Stomach (tissue), 8 donors: ENCODE measurements at regions not wholly inside any gene's neighbourhood (a gene's known extent, or its start where the extent isn't known, plus 50 kb on each side); places are given as distances from the start of the nearest gene placed in this dataset.

Experiments
- DNase-seq, 2 donors: peaks; one replicate each; pipeline versions ENCODE4 v3.0.0 to v3.0.0-alpha.2; 2013 to 2019
- H3K27ac ChIP-seq, 5 donors: fragments of 200-600 bp in 4 of 5; sonication (generic) in 4 of 5; one replicate each; pipeline ENCODE4 v1.5.1; 2013 to 2019; ENCODE audit warnings: mild to moderate bottlenecking in 1 of 5, moderate library complexity in 1 of 5
- H3K27me3 ChIP-seq, 3 donors: fragments of 200-600 bp; sonication (generic); one replicate each; pipeline ENCODE4 v1.5.1; 2017 to 2019; ENCODE audit warnings: mixed run types in 1 of 3
- H3K36me3 ChIP-seq, 4 donors: fragments of 200-600 bp; sonication (generic); 1 replicate in 3 of 4; 2 replicates in 1 of 4; pipeline ENCODE4 v1.5.1; 2016 to 2019
- H3K4me1 ChIP-seq, 4 donors: fragments of 200-600 bp; sonication (generic); one replicate each; pipeline ENCODE4 v1.5.1; 2016 to 2019
- H3K4me3 ChIP-seq, 4 donors: fragments of 200-600 bp; sonication (generic) in 3 of 4; one replicate each; pipeline ENCODE4 v1.5.1; 2016 to 2019; ENCODE audit warnings: mild to moderate bottlenecking in 1 of 4
- H3K9me3 ChIP-seq, 4 donors: fragments of 200-600 bp; sonication (generic); one replicate each; pipeline ENCODE4 v1.5.1; 2016 to 2019
- CTCF ChIP-seq, 7 experiments: fragments of 450-650 bp in 4 of 7; fragments of 200-600 bp in 3 of 7; sonication (generic) in 3 of 7; IDR thresholded peaks; one replicate each; pipeline ENCODE4 v1.5.1; 2016 to 2019; ENCODE audit warnings: antibody characterized with exemption in 7 of 7, control low read depth in 2 of 7, mild to moderate bottlenecking in 1 of 7
- EP300 ChIP-seq: sonication (generic); formaldehyde crosslinking; IDR thresholded peaks from one replicate; pipeline ENCODE4 v1.6.1; 2017; ENCODE audit warnings: antibody characterized with exemption
- POLR2A ChIP-seq, 4 donors: fragments of 450-650 bp; IDR thresholded peaks; one replicate each; pipeline ENCODE4 v1.6.1; 2016; ENCODE audit warnings: antibody characterized with exemption in 4 of 4, control low read depth in 2 of 4, mild to moderate bottlenecking in 1 of 4, moderate library complexity in 1 of 4
- POLR2AphosphoS5 ChIP-seq, 3 donors: sonication (generic); formaldehyde crosslinking; IDR thresholded peaks; one replicate each; pipeline ENCODE4 v1.6.1; 2016; ENCODE audit warnings: antibody characterized with exemption in 3 of 3
- WGBS, 5 donors: extraction: QIAGEN DNeasy Blood & Tissue Kit in 3 of 5; methylation state at CpG; one replicate each; pipeline versions ENCODE4 v1.1.5 to v1.1.7; 2013 to 2018; 5-methylcytosine and 5-hydroxymethylcytosine counted together
- intact Hi-C: fragments of 100-400 bp; cut with DNase I; formaldehyde crosslinking; loops from one replicate; pipeline ENCODE4 v1.15.1; 2023; ENCODE audit warnings: low total_unique reads
- donor health status: healthy with polysubstance abuse.
- donor health status: Bipolar disorder and iron deficiency.
- donor health status: healthy.

GRCh38 chr16:5977329-5977728 is 879.7 kb upstream of the EEF2KMT start:
- peak in 1 of 2 donors; percentile 8 for DNase-seq
- no peak overlapping the region for H3K4me3 ChIP-seq
- no peaks in the 10 kb centered on the region for H3K4me1 ChIP-seq
- TF ChIP-seq EP300 (no peak), CTCF (IDR thresholded peaks at IDR 0.05) (no peak), POLR2AphosphoS5 (IDR thresholded peaks at IDR 0.05) (no peak), POLR2A (IDR thresholded peaks at IDR 0.05) (no peak)
- H3K9me3 ChIP-seq: peaks cover 0 to 14% (median 2%) of the 10 kb centered on the region in 4 donors
- H3K27me3 ChIP-seq: peaks cover 0 to 8% (median 0%) of the 10 kb centered on the region in 3 donors
- no peaks in the 10 kb centered on the region for H3K36me3 ChIP-seq
- intact Hi-C loops: no loop called here
- 35 to 57% (median 47%) methylated on average over 9 of the region's 9 CpGs for WGBS, 5 donors
- no peak overlapping the region for H3K27ac ChIP-seq

GRCh38 chr16:5972747-5973146 is 875.2 kb upstream of the EEF2KMT start:
- intact Hi-C loops: no loop called here
- Histone ChIP-seq H3K9me3 (peaks cover 0 to 26% (median 16%) of the 10 kb centered on the region in 4 donors), H3K27me3 (no peaks in the 10 kb centered on the region), H3K27ac (no peak overlapping the region), H3K36me3 (no peaks in the 10 kb centered on the region), H3K4me1 (no peaks in the 10 kb centered on the region), H3K4me3 (no peak overlapping the region)
- no peak for TF ChIP-seq EP300
- no peak for TF ChIP-seq POLR2A (IDR thresholded peaks at IDR 0.05)
- TF ChIP-seq CTCF (IDR thresholded peaks at IDR 0.05): no peak
- no peak for TF ChIP-seq POLR2AphosphoS5 (IDR thresholded peaks at IDR 0.05)
- 55 to 68% (median 59%) methylated on average over 1 of the region's 1 CpG for WGBS, 5 donors
- DNase-seq: no peak

- no peak for DNase-seq
- WGBS, 5 donors: 73 to 87% (median 82%) methylated on average over 2 of the region's 2 CpGs
- peaks cover 0 to 26% (median 14%) of the 10 kb centered on the region in 4 donors for H3K9me3 ChIP-seq
- TF ChIP-seq CTCF (IDR thresholded peaks at IDR 0.05) (no peak), POLR2AphosphoS5 (IDR thresholded peaks at IDR 0.05) (no peak), EP300 (no peak), POLR2A (IDR thresholded peaks at IDR 0.05) (no peak)
- no peaks in the 10 kb centered on the region for H3K27me3 ChIP-seq
- no peak overlapping the region for H3K27ac ChIP-seq
- H3K36me3 ChIP-seq: no peaks in the 10 kb centered on the region
- H3K4me3 ChIP-seq: no peak overlapping the region
- intact Hi-C loops: no loop called here
- no peaks in the 10 kb centered on the region for H3K4me1 ChIP-seq
Observed at GRCh38 chr16:5971924-5972323, 874.3 kb upstream of the EEF2KMT start.

GRCh38 chr16:5971106-5971505 is 873.5 kb upstream of the EEF2KMT start:
- DNase-seq: no peak
- no peak overlapping the region for H3K27ac ChIP-seq
- TF ChIP-seq POLR2AphosphoS5 (IDR thresholded peaks at IDR 0.05) (no peak), POLR2A (IDR thresholded peaks at IDR 0.05) (no peak), EP300 (no peak), CTCF (IDR thresholded peaks at IDR 0.05) (no peak)
- peaks cover 0 to 26% (median 14%) of the 10 kb centered on the region in 4 donors for H3K9me3 ChIP-seq
- H3K4me3 ChIP-seq: no peak overlapping the region
- intact Hi-C loops: no loop called here
- WGBS, 5 donors: 57 to 75% (median 67%) methylated on average over 2 of the region's 2 CpGs
- H3K27me3 ChIP-seq: no peaks in the 10 kb centered on the region
- no peaks in the 10 kb centered on the region for H3K36me3 ChIP-seq
- H3K4me1 ChIP-seq: no peaks in the 10 kb centered on the region
